HG02884 (cell line): ENCODE measurements at regions not wholly inside any gene's neighbourhood (a gene's known extent, or its start where the extent isn't known, plus 50 kb on each side); places are given as distances from the start of the nearest gene placed in this dataset.

Source experiments
- ATAC-seq: cut with Tn5 transposase; IDR thresholded peaks from one replicate; pipeline ENCODE4 v1.9.1; 2021; ENCODE audit warnings: mild to moderate bottlenecking, moderate library complexity; ENCODE audit not compliant: unreplicated experiment

- no peak for ATAC-seq
Observed at GRCh38 chr10:123449234-123449962, 216.8 kb upstream of the GPR26 start.

GRCh38 chr10:123450956-123451605 lies 215.1 kb upstream of the GPR26 start:
- ATAC-seq = no peak

- no peak for ATAC-seq
Observed at GRCh38 chr10:123451618-123452245, 214.4 kb upstream of the GPR26 start.

GRCh38 chr10:123454987-123455386 lies 211.2 kb upstream of the GPR26 start:
- no peak for ATAC-seq

- ATAC-seq = no peak
Observed at GRCh38 chr10:123455861-123456260, 210.3 kb upstream of the GPR26 start.

- ATAC-seq = no peak
Observed at GRCh38 chr10:123458933-123459332, 207.2 kb upstream of the GPR26 start.

GRCh38 chr10:123459371-123460091 lies 206.6 kb upstream of the GPR26 start:
- no peak for ATAC-seq

GRCh38 chr10:123462246-123462645 lies 203.9 kb upstream of the GPR26 start:
- no peak for ATAC-seq

GRCh38 chr10:123462756-123463155 lies 203.4 kb upstream of the GPR26 start:
- no peak for ATAC-seq

- ATAC-seq = no peak
Observed at GRCh38 chr10:123463181-123463580, 203.0 kb upstream of the GPR26 start.

GRCh38 chr10:123463698-123464097 lies 202.5 kb upstream of the GPR26 start:
- no peak for ATAC-seq

- ATAC-seq = no peak
Observed at GRCh38 chr10:123464430-123465323, 201.5 kb upstream of the GPR26 start.

GRCh38 chr10:123470336-123470921 lies 195.7 kb upstream of the GPR26 start:
- no peak for ATAC-seq

GRCh38 chr10:123471811-123472210 lies 194.3 kb upstream of the GPR26 start:
- ATAC-seq = no peak

GRCh38 chr10:123472606-123473005 lies 193.5 kb upstream of the GPR26 start:
- no peak for ATAC-seq

- no peak for ATAC-seq
Observed at GRCh38 chr10:123474700-123475099, 191.5 kb upstream of the GPR26 start.

- ATAC-seq = no peak
Observed at GRCh38 chr10:123475466-123475865, 190.7 kb upstream of the GPR26 start.

- ATAC-seq = no peak
Observed at GRCh38 chr10:123478116-123478515, 188.0 kb upstream of the GPR26 start.

- no peak for ATAC-seq
Observed at GRCh38 chr10:123479640-123480039, 186.5 kb upstream of the GPR26 start.

- no peak for ATAC-seq
Observed at GRCh38 chr10:123480344-123480743, 185.8 kb upstream of the GPR26 start.
